HuH-7.5 (cell line): ENCODE measurements at regions not wholly inside any gene's neighbourhood (a gene's known extent, or its start where the extent isn't known, plus 50 kb on each side); places are given as distances from the start of the nearest gene placed in this dataset.

Source experiments
- DNase-seq: peaks from one replicate; pipeline ENCODE4 v3.0.0; 2011; ENCODE audit warnings: low spot score

GRCh38 chr20:39146394-39146793 lies 184.2 kb downstream of the DHX35 start:
- no peak for DNase-seq

DNA sequence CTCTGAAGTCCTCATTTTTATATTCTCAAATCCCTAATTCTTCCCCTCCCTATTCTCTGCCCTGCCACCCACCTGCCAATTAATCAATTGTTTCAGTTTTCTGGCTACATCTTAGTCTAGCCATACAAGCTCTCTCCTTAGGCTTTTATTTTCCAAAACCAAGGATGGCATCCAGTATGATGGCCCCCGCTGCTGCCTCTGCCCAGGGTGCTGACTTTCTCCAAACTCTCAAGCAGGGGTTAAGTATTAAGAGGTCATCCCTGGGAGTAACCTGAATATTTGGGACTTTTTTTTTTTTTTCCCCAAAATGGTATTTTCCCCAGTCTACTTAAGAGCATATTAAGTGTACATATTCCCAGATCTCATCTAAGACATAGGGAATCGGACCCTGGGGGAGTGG lies 183.8 kb downstream of the DHX35 start:
- DNase-seq = no peak

DNA sequence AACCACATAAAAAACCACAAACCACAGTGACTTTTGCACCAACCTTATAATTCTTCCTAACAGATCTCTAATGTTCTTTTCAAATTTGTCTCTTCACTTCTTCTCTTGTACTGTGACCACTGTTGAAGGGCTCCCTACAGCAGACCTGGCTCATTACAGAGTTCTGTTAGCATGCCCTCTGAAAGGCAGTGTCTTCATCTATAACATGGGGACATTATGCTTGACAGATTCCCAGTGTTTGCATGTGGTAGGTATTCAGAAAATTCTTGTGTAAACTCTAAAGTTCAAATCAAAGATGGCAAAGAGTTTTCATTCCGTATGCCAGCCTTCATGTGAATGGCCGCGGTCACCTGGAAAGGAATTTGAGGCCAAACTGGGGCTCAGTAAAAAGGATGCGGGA lies 182.6 kb downstream of the DHX35 start:
- no peak for DNase-seq

GRCh38 chr20:39142407-39143096 lies 180.4 kb downstream of the DHX35 start:
- DNase-seq = no peak

- no peak for DNase-seq
These were observed 175.2 kb downstream of the DHX35 start for GRCh38 chr20:39137299-39137698.

GRCh38 chr20:39136798-39137197 lies 174.7 kb downstream of the DHX35 start:
- DNase-seq = no peak

DNA sequence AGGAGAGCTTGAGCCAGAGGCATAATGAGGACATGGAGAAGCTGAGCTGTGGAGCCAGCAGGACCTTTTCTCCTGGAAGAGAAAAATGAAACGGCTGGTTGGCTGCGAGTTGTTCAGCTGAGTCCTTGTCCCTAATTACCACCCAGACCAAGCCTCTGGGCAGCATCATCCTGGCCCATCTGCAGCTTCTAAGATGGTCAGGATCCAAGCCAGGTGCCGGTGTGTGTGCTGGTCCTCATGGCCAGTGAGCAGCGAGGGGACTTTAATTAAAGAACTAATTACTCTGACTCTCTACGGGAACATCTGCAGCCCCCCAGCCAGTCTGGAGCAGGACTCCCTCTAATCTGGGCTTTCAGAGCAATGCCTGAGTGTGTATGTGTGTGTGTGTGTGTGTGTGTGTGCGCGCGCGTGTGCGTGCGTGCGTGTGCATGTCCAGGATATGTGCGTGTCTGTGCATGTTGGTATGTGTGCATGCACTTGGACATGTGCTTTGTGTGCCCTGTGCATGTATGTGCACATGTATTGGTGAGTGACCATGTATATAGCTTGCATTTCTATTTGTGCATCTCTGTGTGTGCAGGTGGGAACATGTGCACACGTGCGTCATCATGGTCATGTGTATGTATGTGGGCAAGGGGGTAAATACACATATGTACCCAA lies 173.9 kb downstream of the DHX35 start:
- no peak for DNase-seq

DNA sequence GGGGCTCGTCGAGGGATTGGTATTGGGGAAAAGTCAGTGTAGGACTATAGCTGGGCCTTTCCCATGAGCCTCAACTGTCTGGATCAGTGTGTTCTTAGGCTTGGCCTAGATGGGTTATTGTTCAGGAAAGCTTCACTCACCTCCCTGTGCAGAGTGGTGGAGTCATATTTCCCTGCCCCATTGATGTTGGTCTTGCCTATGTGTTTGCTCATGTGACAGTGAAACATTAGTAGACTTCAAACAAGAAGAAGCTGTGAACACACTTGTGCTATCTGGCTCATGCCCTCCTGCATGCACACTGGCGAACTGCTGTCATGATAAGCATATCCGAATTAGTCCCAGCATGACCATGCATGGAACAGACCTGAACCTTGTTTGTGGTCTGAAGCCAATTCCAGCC lies 171.1 kb downstream of the DHX35 start:
- DNase-seq = no peak

DNA sequence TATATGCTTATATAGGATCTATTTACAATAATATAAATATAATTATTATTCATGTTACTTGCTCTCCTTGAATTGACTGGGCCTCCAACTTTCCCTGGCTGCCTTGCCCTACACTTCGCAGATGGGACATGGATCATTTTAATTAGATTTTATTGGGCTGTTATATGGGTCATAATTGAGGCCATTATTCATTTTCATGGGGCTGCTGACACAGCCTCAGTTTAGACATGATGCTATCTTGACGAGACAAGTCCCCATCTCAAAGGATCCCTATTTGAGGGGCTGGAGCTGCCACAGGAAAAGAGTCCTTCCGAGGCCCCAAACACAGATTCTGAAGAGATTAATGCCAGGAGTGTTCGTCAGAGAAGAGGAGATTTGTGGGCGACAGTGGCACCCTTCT lies 170.4 kb downstream of the DHX35 start:
- no peak for DNase-seq

DNA sequence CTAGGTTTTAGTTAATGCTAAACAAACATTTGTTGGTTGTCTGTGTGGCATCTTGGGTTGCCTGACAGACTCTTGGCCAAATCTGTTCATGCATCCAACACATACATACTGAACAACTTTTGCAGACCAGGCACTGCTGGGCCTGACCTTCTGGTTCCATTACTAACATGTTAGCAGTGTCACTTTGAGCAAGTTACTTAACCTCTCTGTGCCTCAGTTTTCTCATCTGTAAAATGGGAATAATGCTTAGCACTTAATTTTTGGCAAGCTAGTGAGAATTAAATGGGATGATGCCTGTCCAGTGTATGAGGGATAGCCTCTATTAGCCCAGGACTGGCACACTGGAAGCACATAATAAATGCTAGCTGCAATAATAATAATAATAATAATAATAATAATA lies 169.9 kb downstream of the DHX35 start:
- DNase-seq = no peak

DNA sequence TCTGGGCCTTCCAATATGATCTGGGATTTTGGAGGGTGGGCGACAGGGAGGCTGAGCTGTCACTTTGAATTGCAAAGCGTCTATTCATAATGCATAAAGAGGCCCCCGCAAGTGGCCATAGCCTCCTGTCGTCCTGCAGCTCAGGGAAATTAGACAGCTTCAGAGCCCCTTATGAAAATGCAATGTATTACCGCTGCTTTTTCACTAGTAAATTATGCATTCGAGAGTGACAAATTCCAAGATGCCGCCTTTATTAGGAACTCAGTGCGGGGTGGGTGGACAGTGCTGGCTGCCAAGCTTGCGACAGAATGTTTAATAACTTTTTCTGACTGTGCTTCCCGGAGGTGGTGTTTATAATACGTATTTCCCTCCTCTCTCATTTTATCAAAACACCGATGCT lies 168.5 kb downstream of the DHX35 start:
- DNase-seq = no peak

DNA sequence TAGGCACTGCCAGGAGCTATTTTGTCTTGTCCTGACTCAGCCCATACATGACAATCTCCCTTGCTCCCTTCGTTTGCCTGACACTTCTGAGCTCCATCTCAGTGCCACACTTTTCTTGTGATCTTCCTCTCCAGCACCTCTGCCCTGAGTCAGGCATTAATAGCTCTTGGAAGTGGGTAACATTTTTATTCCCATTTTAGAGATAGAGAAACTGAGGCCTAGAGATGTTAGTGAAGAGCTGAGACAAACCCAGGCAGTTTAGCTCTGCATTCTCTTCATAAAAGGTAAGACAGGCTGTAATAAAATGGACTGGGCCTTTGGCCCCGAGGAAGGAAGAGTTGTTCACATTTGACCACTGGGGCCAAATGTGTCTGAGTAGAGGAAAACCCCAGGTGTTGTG lies 167.4 kb downstream of the DHX35 start:
- DNase-seq = no peak

- no peak for DNase-seq
These were observed 161.9 kb downstream of the DHX35 start for GRCh38 chr20:39124064-39124463.

DNA sequence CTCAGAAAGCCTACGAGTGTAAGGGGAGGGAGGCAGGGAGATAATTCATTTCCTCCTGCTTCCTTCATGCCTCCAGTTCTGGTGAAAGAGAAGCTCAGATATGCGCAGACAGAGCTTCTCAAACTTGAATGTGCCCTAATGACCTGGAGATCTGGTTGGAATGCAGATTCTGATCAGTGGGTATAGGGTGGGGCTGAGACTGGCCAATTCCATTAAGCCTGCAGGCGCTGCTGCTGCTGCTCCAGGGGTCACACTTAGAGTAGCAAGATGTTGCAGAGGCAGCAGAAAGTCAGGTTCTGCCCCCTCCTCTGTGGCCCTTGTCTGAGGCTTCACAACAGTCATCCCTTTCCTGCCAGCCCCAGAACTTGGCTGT lies 161.0 kb downstream of the DHX35 start:
- no peak for DNase-seq

- no peak for DNase-seq
These were observed 155.3 kb downstream of the DHX35 start for GRCh38 chr20:39117491-39117890.

DNA sequence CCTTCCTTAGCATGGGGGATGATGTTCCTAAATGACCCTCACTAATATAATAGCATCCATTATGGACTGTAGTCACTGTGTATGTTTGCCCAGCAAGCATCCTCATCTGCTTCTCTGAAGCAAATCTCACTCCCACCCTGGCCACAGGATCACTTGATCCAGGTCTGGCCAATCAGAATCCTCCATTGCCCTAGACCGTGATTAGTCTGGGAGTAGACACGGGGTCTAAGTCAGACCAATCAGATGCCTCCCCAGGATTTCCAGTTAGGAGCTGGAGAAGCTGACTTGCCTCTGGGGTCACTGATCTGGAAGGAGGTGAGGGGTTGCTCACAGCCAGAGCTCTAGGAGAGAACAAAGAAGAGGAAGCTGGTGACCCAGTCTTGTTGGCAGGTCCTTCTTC lies 153.9 kb downstream of the DHX35 start:
- DNase-seq = no peak

DNA sequence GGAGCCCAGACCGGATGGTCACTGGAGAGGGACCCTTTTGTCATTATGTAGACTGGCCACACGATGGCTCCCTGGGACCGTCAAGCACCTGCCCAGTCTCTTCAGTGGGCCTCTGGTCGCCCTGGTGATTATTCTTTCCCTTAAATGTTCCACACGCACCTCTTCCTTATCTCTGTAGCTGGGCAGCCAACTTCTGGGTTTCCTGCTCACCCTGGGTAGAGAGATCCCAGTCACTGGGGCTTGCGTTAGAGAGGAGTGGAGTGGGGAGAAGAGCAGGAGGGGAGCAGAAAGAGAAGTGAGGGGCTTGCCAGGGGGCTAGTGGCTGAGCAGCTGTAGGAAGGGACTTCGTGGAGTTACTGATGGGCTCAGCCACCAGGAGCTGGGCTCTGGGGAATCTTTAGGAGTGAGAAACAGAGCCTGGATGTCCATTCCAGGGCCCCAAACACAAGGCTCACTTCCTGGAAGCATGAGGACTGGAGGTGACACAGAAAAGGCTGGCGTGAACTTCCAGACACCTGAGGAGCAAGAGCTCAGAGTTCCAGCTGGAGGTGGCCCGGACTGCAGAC lies 150.1 kb downstream of the DHX35 start:
- DNase-seq = peak; percentile 89

DNA sequence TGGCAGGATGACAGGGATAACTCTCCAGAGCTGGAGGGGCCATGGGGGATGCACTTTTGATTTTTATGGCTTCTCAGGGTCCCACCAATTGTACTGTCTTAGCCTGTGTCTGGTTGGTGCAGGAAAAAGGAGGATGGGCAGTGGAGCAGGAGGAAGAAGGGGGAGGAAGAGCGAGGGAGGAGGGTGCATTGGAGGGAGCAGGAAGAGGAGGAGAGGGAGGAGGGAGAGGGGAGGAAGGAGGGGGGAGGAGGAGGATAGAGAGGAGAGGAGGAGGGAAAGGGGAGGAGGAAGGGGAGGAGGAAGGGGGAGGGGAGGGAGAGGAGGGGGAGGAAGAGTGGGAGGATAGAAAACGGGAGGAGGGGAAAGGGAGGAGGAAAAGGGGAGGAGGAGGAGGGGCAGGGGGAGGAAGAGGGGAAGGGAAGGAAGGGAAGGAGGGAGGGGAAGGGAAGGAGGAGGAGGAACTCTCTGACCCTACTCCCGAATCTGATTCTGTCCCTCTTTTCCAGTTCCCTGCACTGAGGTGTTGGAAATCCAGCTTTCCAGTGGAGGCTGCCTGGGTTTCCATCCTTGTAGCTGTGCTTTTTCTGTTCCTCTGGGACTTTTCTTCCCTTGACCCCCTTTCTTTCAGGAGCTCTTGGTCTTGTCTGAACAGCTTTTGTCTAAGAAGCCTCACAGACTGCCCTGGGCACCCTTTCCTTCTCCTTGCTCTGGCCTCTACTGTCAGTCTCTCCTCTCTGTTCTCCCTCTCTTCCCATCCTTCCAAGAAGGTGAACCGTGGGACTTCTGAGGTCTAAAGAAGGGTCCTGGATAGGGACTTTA lies 149.4 kb downstream of the DHX35 start:
- DNase-seq = no peak

DNA sequence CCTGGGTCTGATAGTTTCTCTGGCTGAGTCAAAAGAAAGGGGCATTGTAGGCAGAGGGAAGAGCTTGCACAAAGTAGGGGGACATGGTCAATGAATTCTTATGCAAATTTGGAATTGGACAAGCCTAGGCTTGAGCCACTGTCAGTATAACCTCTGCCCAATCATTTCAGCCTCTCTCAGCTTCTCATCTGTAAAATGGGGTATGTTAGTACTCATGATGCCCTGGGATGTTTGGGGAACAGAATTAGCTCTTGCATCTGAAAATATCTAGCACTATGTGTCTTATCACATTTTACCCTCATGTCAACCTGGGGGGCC lies 148.6 kb downstream of the DHX35 start:
- no peak for DNase-seq

DNA sequence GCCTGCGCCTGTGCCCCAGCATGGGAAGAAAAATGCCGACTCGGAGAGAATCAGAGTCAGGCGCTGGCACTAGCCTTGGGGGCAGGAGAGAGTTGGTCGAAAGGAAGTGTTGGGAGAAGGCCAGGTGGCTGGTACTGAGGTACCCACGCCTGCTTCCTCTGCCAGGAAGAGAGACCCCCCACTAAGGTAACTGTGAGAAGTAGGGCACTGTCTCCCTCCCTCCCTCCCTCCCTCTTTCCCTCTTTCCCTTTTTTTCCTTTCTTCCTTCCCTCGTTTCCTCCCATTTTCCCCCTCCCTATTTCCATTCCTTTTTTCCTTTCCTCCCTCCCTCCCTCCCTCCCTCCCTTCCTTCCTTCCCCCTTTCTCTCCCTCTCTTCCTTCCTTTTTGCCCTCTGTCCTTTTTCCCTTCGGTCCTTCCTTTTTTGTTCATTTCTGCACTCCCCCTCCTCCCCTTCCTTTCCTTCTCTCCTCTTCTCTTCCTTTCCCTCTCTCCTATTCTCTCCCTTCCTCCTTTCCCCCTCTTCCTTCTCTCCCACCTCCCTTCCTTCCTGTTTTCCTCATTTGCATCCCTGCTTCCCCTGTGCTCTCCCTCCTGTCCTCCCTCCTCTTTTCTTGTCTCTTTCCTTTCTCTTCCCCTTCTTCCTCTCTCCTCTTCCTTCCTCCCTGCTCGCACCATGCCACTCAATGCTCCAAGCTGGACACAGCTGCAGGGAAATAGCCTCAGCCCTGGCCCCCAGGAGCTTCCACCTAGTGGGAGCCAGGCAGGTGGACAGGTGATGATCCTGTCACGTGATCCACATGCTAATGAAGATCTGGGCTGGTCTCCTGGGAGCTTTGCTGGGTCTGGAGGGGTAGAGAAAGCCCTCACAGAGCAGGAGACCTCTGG lies 148.0 kb downstream of the DHX35 start:
- no peak for DNase-seq

DNA sequence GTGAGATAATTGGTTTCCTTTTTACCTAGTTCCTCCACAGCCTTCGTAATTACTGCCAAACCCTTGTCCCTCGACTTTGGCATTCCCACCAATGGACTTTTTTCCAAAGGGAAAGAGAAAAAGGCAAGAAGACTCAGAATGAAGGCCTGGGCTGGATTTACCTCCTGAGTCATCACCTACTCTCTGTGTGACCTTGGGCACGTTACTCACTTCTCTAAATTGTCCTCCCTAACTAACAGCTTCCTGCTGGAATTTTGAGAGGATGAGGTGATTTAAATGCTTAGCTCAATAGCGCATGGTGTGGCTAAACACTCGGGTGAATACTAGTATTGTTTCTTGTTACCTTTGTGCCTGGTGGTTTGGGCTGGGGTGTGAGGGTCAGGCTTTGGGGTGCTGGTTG lies 146.6 kb downstream of the DHX35 start:
- no peak for DNase-seq

GRCh38 chr20:39107741-39108140 lies 145.6 kb downstream of the DHX35 start:
- no peak for DNase-seq
